Prostate gland (tissue), 2 donors: ENCODE measurements at regions not wholly inside any gene's neighbourhood (a gene's known extent, or its start where the extent isn't known, plus 50 kb on each side); places are given as distances from the start of the nearest gene placed in this dataset.

Experiments
- DNase-seq: peaks from one replicate; pipeline ENCODE4 v3.0.0-alpha.2; 2019; ENCODE audit warnings: low spot score
- H3K27ac ChIP-seq, 2 donors: fragments of 200-600 bp; sonication (generic); 2 replicates each; pipeline ENCODE4 v1.5.1; 2017 to 2019
- H3K27me3 ChIP-seq: fragments of 200-600 bp; sonication (generic); replicated peaks from 2 replicates; pipeline ENCODE4 v1.5.1; 2019; ENCODE audit not compliant: insufficient read depth
- H3K36me3 ChIP-seq, 2 donors: fragments of 200-600 bp; sonication (generic); 1 replicate in 1 of 2; 2 replicates in 1 of 2; pipeline versions ENCODE4 v1.5.1 to v1.8.1; 2017 to 2019
- H3K4me1 ChIP-seq: fragments of 200-600 bp; sonication (generic); replicated peaks from 2 replicates; pipeline ENCODE4 v1.5.1; 2019
- H3K4me3 ChIP-seq, 2 donors: fragments of 200-600 bp; sonication (generic); 2 replicates each; pipeline ENCODE4 v1.5.1; 2017 to 2019
- H3K9me3 ChIP-seq: fragments of 200-600 bp; sonication (generic); 2 replicates; pipeline ENCODE4 v1.5.1; 2017
- CTCF ChIP-seq, 4 experiments: fragments of 200-600 bp in 2 of 4; fragments of 450-650 bp in 2 of 4; sonication (generic) in 2 of 4; IDR thresholded peaks; 1 replicate in 3 of 4; 2 replicates in 1 of 4; pipeline ENCODE4 v1.5.1; 2016 to 2019; ENCODE audit warnings: antibody characterized with exemption in 4 of 4, mild to moderate bottlenecking in 2 of 4, moderate library complexity in 2 of 4
- POLR2A ChIP-seq: fragments of 450-650 bp; IDR thresholded peaks from one replicate; pipeline ENCODE4 v1.6.1; 2016; ENCODE audit warnings: antibody characterized with exemption, mild to moderate bottlenecking
- POLR2AphosphoS5 ChIP-seq: sonication (generic); formaldehyde crosslinking; IDR thresholded peaks from one replicate; pipeline ENCODE4 v1.6.1; 2017; ENCODE audit warnings: antibody characterized with exemption
- WGBS: methylation state at CpG from one replicate; pipeline ENCODE4 v1.1.5; 2018; 5-methylcytosine and 5-hydroxymethylcytosine counted together
- intact Hi-C: fragments of 100-400 bp; cut with DNase I; formaldehyde crosslinking; loops from one replicate; pipeline ENCODE4 v1.14.2; 2022

- intact Hi-C loops = no loop called here
- DNase-seq = no peak
- TF ChIP-seq POLR2AphosphoS5 (no peak), CTCF (IDR thresholded peaks at IDR 0.05) (no peak), POLR2A (no peak)
- Histone ChIP-seq H3K27ac (no peak overlapping the region), H3K4me1 (no peaks in the 10 kb centered on the region), H3K27me3 (no peaks in the 10 kb centered on the region), H3K36me3 (no peaks in the 10 kb centered on the region), H3K9me3 (no peaks in the 10 kb centered on the region), H3K4me3 (no peak overlapping the region)
- 47% methylated on average over 1 of the region's 1 CpG for WGBS
Observed at GRCh38 chr1:172885971-172886370, 164.8 kb downstream of the TNFSF18 start.

GRCh38 chr1:172887162-172887561 is 163.6 kb downstream of the TNFSF18 start:
- no peaks in the 10 kb centered on the region for H3K36me3 ChIP-seq
- no peaks in the 10 kb centered on the region for H3K27me3 ChIP-seq
- 100% methylated on average over 1 of the region's 1 CpG for WGBS
- H3K27ac ChIP-seq = no peak overlapping the region
- TF ChIP-seq POLR2A (no peak), CTCF (IDR thresholded peaks at IDR 0.05) (no peak), POLR2AphosphoS5 (no peak)
- H3K4me3 ChIP-seq = no peak overlapping the region
- no peak for DNase-seq
- intact Hi-C loops = no loop called here
- H3K9me3 ChIP-seq = no peaks in the 10 kb centered on the region
- no peaks in the 10 kb centered on the region for H3K4me1 ChIP-seq

GRCh38 chr1:172893146-172893841 is 157.4 kb downstream of the TNFSF18 start:
- intact Hi-C loops = no loop called here
- Histone ChIP-seq H3K27me3 (no peaks in the 10 kb centered on the region), H3K4me1 (no peaks in the 10 kb centered on the region), H3K27ac (no peak overlapping the region), H3K4me3 (no peak overlapping the region), H3K36me3 (no peaks in the 10 kb centered on the region), H3K9me3 (no peaks in the 10 kb centered on the region)
- WGBS = 10% methylated on average over 1 of the region's 1 CpG
- no peak for DNase-seq
- TF ChIP-seq POLR2A = no peak
- no peak for TF ChIP-seq POLR2AphosphoS5
- TF ChIP-seq CTCF (IDR thresholded peaks at IDR 0.05) = no peak

- DNase-seq = no peak
Observed at GRCh38 chr1:172894349-172895049, 156.2 kb downstream of the TNFSF18 start.

More at GRCh38 chr1:172894349-172895049, 156.2 kb downstream of the TNFSF18 start:
- Histone ChIP-seq H3K4me1 (no peaks in the 10 kb centered on the region), H3K9me3 (no peaks in the 10 kb centered on the region), H3K27me3 (no peaks in the 10 kb centered on the region), H3K27ac (no peak overlapping the region), H3K4me3 (no peak overlapping the region), H3K36me3 (no peaks in the 10 kb centered on the region)
- intact Hi-C loops = no loop called here
- WGBS = 66% methylated on average over 8 of the region's 8 CpGs
- TF ChIP-seq POLR2AphosphoS5 = no peak
- no peak for TF ChIP-seq CTCF (IDR thresholded peaks at IDR 0.05)
- TF ChIP-seq POLR2A = no peak
